Superior temporal gyrus (tissue), 1 donor: ENCODE measurements at regions not wholly inside any gene's neighbourhood (a gene's known extent, or its start where the extent isn't known, plus 50 kb on each side); places are given as distances from the start of the nearest gene placed in this dataset.
"Not testable (repeated sequence)": the region's sequence is repeated elsewhere in the genome, so short reads cannot be mapped to it uniquely, and the experiment has no call there.

ENCODE experiments used
- DNase-seq: peaks from one replicate; pipeline ENCODE4 v3.0.0-alpha.2; 2016; ENCODE audit errors: extremely low spot score

DNA sequence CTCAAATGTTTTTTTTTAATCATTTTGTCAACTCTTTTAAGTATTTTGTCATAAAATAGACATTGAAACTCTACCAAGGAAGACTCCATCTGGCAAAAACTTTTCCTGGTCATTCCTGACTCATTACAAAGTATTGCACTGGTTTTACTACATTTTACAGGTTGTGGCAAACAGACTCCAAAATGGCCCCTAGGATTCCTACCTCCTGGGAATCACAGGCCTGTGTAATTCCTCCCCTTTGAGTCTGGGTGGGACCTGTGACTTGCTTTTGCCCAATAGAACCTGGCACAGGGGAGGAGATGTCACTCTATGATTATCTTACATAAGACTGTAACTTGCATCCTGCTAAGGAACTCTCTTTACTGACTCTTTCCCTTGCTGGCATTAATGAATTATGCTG is 123.6 kb upstream of the KCNJ6 start:
- DNase-seq, result no peak

DNA sequence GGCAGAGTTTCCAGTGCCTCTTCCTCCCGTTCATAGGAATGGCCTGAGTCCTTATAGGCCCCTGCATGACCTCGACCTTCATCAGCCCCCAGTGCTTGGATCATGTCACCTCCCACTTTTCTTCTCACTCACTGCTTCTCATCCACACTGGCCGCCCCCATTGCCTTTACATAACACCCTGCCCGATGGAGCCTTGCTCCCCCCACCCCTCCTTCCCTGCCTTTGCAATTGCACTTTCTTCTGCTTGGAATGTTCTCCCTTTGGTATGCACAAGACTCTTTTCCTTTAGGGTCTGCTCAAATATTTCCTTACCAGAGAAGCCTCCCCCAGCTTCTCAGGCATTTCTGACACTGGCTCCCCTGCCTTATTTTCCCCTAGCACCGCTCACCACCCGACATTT is 125.2 kb upstream of the KCNJ6 start:
- DNase-seq, result no peak

- no peak for DNase-seq
Observed at GRCh38 chr21:38042246-38042645, 126.0 kb upstream of the KCNJ6 start.

DNA sequence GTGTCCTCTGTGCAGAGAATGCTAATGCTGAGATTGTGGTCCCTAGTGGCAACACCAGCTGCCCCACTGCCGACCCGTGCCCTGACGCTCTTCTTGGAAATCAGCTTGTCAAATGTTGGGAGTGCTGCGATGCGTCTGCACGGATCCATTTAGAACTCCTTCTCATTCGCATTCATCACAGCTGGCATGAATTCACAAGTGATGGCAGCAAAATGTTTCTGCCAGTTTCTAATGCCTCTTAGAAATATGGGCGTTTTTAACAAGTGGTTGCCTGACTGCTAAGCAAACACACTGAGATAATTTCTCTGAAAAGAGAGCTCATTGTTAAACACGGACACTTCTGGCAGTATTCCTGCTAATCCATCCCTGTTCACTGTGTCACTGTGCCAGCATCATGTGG is 131.9 kb upstream of the KCNJ6 start:
- DNase-seq, result peak; percentile 47

- DNase-seq, result no peak
Observed at GRCh38 chr21:38054334-38054733, 138.1 kb upstream of the KCNJ6 start.

- DNase-seq, result no peak
Observed at GRCh38 chr21:38056481-38056880, 140.2 kb upstream of the KCNJ6 start.

GRCh38 chr21:38057626-38058025 is 141.4 kb upstream of the KCNJ6 start:
- DNase-seq, result no peak

DNA sequence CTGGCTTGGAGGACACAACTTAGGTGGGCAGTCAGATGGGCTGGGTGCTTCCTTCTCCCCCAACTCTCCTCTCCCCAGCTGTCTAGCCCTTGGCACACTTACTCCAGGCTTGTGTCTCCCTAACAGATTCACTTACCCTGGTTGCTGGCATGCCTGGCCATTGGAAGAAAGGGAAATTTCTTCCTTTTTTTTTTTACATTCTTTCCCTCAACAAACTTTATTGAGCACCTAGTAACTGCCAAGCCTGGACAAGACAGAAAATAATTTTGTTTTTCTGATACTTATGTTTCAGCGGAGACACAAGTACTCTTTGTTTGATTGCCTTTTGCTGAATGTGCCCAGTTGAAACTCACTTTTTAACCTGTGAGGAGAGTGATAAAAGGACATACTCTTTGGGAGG is 144.3 kb upstream of the KCNJ6 start:
- no peak for DNase-seq

DNA sequence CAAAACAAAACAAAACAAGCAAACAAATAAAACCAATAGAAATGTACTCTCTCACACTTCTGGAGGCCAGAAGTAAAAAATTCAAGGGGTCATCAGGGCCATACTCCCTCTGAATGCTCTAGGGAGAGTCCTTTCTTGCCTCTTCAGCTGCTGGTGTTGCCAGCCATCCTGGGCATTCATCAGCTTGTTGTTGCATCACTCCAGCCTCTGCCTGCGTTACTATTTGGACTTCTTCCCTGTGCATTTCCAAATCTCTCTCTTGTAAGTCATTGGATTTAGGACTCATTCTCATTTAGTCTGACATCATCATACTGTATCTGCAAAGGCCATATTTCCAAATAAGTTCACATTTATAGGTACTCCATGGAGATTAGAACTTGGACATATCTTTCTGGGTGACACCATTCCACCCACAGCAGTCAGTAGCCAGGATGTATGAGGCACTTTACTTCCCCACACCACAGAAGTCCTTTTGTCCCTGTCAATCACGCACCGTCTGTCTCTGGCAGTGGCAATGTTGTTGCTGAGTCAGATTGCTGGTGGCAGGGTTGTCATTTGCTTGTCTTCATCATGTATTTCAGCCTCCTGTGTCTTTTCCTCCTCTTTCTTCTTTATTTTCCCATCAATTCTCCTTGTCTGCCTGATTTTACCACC is 151.0 kb upstream of the KCNJ6 start:
- no peak for DNase-seq

DNA sequence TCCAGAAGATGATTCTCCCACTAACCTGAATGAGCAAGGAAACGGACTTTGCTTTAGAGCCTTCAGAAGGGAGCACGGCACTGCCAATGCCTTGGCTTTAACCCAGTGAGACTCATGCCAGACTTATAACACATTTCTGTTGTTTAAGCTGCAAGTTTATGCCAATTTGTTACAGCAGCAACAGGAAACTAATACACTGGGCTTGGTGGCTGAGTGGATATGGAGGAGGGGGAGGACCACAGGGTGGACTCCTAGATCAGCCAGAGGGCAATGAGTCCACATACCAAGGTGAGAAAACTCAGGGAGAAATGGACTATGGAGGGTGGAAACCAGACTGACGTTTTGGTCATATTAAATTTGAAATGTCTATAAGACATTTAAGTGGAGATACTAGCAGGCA is 156.2 kb upstream of the KCNJ6 start:
- DNase-seq, result no peak

GRCh38 chr21:38075833-38076587 is 159.8 kb upstream of the KCNJ6 start:
- no peak for DNase-seq

- DNase-seq, result no peak
Observed at GRCh38 chr21:38077569-38077968, 161.3 kb upstream of the KCNJ6 start.

GRCh38 chr21:38080888-38081287 is 164.6 kb upstream of the KCNJ6 start:
- DNase-seq, result no peak

- DNase-seq, result no peak
Observed at GRCh38 chr21:38081708-38082107, 165.5 kb upstream of the KCNJ6 start.

DNA sequence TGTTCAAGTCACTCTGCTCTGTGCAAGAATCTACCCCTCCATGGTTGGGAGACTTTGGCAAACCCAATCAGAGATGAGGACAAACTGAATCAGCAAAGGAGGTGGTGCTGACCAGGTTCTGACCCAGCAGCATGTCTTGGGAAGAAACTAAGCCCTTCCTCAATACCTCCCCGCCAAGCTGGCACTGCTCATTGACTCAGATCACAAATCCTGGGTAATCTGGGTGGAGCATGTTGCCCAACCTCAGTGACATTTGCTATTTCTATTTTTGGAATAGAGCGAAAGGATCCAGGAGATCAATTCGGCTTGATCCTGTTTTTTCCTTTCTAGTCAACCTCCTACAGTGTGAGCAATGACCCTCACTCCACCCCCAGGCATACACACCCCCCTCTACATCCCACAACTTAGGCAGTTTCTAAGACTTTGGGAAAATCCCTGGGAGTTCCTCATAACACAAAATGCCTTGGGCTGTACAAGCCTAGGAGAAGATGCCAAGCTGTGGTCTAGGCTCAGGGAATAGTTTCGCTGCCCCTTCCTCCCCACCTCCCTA is 166.8 kb upstream of the KCNJ6 start:
- DNase-seq, result no peak

- DNase-seq, result no peak
Observed at GRCh38 chr21:38083535-38083934, 167.3 kb upstream of the KCNJ6 start.

DNA sequence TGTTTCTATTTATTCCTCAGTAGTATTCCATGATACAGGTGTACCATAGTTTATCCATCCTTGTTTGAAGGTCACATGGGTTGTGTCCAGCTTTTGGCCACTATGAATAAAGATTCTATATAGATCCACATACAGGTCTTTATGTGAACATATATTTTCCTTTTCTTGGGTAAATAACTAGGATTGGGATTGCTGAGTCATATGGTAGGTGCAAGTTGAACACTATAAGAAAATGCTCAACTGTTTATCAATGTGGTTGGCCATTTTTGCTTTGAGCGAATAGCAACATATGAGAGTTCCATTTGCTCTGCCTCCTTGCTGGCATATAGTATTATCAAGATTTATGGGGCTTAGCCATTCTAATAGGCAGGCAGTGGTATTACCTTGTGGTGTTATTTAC is 170.2 kb upstream of the KCNJ15 start:
- no peak for DNase-seq

DNA sequence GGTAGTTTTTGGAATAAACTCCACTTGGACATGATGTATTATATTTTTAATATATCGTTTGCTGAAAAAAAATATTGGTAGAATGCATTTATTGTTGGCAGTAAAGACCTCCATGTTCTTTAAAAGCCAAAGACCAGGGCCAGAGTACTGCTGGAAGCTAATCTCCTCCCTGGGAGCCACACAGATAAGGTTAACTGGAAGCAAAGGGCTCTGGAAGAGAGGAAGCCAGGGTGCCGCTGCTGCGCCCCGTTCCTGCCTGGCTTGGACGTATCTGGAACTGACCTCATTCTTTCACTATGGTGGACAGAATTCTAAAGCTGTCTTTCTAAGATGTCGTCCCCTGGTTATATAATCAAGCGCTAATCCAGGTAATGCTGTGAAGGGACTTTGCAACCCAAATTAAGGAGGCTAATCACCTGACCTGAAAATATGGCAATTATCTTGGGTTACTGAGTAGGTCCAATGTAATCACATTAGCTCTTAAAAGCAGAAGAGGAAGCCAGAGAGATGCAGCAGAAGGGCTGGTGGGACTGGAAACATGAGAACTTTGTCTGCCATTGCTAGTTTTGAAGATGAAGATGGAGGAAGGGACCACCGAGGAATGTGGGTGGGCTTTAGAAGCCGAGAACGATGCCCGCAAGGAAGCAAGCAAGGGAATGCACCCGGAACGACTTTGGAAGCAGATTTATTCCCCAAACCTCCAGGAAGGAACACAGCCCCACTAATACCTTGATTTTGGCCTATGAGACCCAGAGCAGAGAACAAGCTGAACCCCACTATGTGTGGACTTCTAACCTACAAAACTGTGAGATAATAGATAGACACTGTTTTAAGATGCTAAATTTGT is 167.7 kb upstream of the KCNJ15 start:
- no peak for DNase-seq

DNA sequence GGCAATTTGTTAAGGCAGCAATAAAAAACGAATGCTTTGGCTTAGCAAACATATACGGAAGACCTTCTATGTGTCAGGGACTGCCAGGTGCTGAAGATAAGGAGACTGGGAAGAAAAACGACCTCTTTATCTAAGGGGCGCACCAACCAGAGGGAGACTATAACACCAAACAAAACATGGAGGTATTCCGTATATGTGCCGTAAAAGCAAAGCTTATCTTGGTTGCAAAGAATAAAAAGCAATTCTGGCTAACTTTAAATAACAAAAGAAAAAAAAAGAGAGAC is 167.1 kb upstream of the KCNJ15 start:
- DNase-seq, result no peak

DNA sequence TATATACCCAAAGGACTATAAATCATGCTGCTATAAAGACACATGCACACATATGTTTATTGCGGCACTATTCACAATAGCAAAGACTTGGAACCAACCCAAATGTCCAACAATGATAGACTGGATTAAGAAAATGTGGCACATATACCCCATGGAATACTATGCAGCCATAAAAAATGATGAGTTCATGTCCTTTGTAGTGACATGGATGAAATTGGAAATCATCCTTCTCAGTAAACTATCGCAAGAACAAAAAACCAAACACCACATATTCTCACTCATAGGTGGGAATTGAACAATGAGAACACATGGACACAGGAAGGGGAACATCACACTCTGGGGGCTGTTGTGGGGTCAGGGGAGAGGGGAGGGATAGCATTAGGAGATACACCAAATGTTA is 165.7 kb upstream of the KCNJ15 start:
- DNase-seq, result not testable (repeated sequence)

DNA sequence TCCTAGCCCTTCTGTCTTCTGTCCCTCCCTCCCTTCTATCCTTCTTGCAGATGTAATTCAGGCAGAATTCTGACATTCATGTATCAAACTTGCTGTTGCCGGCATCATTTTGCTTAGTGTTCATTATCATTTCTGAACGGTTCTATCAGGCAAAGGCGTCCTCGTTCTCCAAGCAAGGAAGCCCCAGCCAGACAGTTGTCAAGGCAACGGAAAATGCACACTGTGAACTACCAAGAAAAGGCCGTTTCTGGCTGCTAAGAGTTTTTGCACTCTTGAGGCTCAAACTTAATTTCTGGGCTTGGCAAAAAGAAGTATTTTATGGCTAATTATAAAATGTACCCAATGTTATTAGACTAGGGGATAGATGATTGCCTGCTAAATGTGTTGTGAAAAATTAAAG is 164.7 kb upstream of the KCNJ15 start:
- peak; percentile 29 for DNase-seq

GRCh38 chr21:38095220-38095619 is 161.6 kb upstream of the KCNJ15 start:
- no peak for DNase-seq

DNA sequence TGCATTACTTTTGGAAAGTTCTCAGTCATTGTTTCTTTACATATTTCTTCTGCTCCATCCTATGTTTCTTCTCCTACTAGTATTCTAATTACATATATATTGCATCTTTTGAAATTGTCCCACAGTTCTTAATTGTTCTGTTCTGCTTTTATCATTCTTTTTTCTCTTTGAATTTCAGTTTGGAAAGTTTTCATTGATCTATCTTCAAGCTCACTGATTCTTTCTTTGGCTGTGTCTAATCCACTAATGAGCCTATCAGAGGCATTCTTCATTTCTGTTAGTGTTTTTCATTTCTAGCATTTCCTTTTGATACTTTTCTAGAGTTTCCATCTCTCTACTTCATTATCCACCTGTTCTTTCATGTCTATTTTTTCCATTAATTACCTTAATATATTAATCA is 159.0 kb upstream of the KCNJ15 start:
- no peak for DNase-seq
